HG03039 (cell line): ENCODE measurements at regions not wholly inside any gene's neighbourhood (a gene's known extent, or its start where the extent isn't known, plus 50 kb on each side); places are given as distances from the start of the nearest gene placed in this dataset.

Source experiments
- ATAC-seq: cut with Tn5 transposase; IDR thresholded peaks from one replicate; pipeline ENCODE4 v1.9.1; 2021; ENCODE audit warnings: mild to moderate bottlenecking, moderate library complexity; ENCODE audit not compliant: unreplicated experiment

DNA sequence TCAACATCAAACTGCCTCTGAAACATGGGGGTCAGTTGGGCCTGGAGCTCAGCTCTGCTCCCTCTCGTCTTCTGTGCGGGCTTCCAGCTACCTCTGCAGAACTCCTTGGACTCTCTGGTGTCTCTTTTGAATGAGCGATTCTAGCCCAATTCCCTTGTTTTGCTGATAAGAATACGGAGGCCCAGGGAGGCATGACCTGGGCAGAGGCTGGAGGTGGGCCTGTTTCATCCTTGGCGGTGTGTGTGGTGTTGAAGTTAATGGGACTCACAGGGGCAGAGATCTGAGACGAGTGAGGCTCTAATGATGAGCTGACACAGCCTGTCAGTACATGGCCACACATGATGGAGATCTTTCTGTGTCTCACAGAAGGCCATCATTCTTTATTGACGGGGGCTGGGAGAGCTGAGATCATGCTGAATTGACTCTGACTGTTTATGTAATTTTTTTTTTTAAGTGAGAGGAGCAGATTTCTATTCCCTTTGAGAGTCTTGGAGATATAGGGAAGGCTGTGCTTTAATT lies 134.5 kb downstream of the URB2 start:
- no peak for ATAC-seq

DNA sequence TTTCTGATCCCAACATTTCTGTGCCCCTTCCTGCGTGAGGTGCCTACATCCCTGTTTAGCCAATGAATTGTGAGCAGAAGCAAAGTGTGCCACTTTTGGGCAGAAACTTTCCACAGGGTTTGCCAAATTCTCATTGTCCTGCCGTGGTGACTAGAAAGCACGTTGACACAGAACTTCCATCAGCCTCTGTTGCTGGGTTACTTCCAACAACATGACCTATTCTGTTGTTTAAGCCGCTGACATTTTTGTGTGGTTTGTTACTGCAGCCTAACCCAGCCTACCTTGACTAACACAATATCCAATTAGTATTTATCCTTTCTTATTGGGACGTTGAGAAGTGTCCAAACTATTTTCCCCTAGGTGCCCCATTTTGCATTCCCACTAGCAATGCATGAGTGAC lies 136.8 kb downstream of the URB2 start:
- ATAC-seq: no peak

DNA sequence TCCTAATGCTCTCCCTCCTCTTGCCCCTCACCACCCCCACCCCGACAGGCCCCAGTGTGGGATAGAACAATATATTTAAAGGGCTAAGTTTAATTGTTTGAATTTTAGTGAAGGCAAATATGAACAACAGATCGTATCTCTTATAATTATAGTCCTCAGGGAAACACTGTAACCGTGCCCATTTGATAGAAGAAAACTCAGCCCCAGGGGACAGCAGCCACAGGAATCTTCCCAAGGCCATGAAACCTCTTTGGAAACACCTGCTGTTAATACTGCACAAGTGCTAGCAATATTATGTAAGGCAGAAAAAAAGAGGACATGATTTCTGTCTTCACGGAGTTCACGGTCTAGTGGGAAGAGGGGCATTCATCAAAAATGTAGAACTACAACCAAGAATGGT lies 142.2 kb downstream of the URB2 start:
- no peak for ATAC-seq

DNA sequence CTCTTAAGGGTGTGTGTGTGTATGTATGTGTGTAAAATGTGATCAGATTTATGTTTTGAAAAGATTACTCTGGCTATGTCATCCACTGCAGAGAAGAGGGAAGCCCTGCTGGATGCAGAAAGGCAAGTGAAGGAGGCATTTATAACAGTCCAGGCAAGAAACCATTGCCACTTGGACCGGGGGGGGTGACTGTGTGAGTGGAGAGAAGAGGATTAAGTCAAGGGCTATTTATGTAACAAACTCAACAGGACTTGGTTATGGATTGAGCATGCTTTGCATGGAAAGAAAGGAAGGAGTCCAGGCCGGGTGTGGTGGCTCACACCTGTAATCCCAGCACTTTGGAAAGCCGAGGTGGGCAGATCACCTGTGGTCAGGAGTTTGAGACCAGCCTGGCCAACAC lies 143.0 kb downstream of the URB2 start:
- no peak for ATAC-seq

DNA sequence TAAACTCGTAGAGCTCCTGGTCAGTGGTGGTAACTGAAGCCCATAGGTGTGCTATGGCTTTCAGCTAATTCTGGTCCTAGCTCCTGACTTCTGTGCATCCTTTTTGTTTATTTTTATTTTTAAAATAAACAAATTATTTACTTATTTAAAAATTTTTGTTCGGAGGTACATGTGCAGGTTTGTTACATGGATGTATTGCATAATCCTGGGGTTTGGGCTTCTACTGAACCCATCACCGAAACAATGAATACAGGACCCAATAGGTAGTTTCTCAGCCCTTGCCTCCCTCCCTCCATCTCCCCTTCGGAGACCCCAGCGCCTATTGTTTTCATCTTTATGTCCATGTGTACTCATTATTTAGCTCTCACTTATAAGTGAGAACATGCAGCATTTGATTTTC lies 143.8 kb downstream of the URB2 start:
- no peak for ATAC-seq

DNA sequence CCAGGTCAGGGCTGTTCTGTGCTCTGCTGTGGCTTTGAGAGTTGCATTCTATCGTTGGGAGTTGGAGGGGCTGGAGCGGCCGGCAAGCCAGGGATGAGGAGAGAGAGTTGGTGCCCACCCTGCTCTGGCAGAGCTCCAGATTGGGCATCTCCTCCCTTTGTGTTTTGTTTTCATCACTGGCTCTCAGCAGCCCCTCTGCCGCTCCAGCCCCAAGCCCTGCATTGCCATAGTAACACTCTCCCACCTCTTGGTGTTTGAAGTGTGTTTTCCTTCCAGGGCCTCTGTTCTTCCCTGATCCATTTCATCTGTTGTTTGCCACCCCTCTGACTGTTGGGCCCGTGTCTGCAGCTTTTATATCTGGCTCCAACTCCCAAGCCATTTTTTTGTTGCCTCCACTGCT lies 152.7 kb downstream of the URB2 start:
- no peak for ATAC-seq

DNA sequence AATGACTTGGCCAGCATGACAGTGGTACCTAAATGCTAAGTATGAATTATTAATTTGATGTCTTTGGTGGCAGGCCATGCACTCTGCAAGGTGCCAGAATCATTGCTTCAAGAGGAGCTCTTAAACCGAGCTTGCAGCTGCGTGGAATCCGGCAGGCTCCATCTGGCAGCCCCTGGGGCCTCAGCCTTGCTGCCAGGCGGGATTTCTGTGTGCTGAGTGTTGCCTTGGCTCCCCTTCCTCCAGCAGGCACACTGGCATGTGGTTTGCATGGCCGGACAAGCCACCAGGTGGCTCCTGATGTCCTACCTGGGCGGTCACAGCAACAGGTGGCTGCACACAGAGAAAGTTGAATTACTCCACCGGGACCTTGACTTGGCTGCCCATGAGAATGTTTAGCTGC lies 155.4 kb downstream of the URB2 start:
- ATAC-seq: no peak

DNA sequence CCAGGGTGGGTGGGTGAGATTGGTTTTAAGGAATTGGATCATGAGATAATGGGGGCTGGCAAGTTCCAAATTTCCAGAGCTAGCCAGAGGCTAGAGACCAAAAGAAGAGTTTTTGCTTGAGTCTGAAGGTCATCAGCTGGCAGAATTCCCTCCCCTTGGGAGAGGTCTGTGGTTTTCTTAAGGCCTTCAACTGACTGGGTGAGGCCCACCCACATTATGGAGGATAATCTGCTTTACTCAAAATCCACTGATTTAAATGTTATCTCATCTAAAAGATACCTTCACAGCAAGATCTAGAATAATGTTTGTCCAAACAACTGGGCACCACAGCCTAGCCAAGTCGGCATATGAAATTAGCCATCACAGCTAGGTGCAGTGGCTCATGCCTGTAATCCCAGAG lies 156.4 kb downstream of the URB2 start:
- ATAC-seq: no peak

DNA sequence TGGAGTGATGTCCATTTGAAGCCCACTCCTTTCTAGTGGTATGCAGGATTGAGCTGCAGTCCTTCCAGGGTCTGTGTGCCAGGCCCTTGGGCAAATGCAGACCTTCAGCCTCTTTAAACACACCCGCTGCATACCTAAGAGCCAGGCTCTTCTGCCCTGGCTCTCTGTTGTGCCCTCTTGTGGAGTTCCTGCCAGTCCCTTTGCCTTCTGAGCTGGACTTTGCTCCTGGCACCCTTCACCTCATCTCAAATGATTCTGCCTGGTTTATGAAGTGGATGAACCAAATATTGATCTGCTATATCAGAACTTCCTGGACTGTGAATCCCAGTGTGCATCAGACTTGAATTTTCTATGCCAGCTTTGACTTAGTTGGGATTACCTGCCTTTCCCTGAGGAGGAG lies 158.8 kb downstream of the URB2 start:
- ATAC-seq: no peak

DNA sequence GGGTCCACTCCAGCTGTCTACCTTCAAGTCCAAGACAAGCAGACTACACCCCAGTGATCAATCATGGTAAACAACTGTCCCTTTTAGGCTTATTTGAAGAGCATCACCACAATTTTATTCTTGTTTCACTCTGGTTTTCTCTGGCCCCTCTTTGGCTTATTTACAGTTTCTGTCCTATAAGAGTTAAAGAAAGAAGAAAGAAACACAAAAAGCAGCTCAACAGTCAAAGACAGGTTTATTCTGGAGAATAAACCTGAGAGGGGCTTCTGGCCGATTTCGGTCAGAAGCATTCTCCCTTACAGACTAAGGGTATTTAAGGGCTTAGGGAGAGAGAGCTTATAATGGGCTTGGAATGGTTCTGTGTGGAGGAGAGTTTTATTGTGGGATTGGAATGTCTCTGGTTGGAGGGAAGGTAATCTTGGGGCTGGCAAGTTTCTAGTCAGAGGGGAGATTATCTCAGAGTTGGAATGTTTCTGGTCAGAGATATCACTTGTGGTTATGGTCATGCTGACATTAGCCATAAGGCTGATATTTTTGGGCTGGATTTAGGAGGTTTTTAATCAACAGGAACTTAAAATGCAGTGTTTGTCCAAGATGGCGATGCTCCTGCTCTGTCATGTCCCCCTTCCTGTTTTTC lies 161.0 kb downstream of the URB2 start:
- no peak for ATAC-seq

DNA sequence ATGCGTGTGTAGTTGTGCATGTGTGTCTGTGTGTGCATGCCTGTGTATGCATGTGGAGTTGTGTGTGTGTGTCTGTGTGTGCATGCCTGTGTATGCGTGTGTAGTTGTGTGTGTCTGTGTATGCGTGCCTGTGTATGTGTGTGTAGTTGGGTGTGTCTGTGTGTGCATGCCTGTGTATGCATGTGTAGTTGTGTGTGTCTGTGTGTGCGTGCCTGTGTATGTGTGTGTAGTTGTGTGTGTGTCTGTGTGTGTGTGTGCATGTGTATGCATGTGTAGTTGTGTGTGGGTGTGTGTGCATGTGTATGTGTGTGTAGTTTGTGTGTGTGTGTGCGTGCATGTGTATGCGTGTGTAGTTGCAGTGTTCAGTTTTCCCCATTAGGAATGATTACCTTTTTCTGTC lies 162.0 kb downstream of the URB2 start:
- ATAC-seq: no peak

DNA sequence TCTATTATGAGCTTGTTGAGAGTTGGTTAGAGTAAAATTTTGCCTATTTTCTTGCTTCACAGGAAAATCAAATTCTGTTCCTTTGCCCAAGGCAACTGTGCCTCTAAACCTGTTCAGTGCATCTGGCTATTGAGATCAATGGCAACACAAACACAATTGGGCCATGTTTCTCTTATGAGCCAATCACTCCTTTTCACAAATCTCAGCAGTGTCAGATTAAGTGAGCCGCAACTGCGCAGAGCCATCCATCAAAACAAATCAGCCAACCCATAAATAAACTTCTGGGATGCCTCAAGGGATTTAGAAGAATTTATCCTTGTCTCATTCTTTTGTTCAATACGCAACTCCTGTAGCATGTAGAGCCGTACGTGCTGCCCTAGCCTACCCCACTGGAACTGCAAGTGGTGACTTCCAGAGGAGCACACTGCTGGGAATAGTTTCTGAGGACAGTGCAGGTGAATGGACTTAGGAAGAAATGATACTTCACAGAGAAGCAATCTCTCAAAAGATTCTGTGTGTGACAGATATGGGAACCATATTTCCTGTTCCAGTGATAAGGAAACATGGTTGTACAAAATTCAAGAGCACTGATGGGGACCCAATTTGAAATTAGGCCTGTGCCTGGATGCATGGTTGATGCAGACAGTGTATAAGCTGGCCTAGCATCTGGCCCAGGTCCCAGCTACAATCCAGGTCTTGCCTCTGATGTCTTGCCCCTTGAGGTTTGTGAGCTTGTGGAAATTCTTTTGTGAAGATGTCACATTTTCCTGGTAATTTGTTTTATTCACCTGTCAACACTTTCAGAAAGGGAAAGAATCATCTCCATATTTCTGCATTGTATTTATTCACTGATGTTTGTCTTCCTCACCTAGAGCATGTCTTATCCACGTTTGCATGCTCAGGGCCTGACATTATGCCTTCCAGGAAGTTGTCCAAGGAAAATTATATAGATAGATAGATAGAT lies 166.2 kb downstream of the URB2 start:
- ATAC-seq: no peak

DNA sequence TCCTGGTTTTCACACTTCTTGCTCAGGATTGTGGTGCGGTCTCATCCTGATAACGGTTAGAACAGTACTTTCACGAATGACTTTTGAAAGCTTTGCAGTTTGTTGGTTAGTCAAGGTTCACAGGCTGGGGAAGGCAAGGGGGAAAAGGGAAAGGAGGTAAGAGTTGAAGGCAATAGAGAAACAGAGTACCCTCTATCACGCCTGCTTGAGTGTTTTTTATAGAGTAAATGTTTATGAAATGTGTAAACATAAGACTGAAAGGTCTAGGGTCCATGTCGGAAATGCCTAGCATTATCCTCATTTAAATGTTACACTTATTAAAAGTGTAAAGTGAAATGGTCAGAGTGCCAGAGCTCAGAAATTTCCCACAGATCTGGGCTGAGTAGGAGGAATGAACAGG lies 167.4 kb downstream of the URB2 start:
- ATAC-seq: no peak

DNA sequence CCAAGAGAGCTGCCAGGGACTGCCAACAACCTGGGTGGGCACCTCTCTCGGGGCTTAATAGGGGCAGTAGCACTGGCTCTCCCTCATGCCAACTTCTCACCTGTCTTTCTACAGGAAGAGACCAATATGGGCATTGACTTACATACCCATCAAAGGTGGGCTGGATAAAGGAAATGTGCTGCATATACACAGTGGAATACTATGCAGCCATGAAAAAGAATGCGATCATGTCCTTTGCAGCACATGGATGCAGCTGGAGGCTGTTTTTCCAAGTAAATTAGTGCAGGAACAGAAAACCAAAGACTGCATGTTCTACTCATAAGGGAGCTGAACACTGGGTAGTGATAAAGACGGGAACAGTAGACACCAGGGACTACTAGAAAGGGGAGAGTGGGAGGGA lies 172.5 kb downstream of the URB2 start:
- ATAC-seq: no peak

DNA sequence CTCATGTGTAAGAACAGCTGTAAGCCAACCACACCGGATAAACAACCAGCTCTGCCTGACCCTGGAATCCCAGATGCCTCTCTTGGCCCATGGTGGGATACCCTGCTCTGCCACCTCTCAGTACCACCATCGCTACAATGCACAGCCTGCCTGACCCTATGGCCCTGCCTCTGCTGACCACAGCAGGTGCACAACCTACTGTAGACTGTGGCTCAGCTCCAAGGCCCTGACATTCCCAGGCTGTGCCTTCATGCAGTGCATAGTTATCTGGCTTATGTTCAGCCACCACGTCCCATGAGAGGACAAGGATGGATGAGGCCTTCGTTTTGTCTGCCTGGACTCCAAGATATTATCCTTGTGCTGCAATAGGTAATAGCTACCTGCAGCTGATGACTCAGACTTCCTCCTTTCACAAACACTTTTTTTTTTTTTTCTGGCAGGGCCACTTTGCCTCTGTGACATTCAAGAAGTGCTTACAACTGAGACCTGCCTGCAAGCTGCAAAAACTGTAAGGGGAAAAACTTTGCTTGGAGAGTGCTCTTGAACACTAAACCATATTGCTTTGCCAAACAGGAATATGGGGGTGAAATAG lies 177.7 kb downstream of the URB2 start:
- no peak for ATAC-seq

DNA sequence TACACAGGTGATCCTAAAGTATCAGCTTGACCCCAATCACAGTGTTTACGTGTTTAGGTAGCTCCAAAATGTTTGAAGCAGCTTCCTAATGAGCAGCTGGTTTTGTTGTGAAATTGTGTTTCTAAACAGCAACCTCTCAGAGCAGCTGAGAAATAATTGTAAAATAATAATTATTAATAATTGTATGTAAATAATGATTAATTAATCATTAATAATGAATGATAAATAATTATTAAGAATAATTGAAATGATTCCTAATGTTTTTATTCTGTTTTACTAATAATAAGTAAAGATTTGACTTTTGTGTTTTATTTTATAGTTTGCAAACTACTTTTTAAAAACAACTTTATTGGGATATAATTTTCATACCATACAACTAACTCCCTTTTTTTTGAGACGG lies 182.2 kb downstream of the URB2 start:
- ATAC-seq: no peak

DNA sequence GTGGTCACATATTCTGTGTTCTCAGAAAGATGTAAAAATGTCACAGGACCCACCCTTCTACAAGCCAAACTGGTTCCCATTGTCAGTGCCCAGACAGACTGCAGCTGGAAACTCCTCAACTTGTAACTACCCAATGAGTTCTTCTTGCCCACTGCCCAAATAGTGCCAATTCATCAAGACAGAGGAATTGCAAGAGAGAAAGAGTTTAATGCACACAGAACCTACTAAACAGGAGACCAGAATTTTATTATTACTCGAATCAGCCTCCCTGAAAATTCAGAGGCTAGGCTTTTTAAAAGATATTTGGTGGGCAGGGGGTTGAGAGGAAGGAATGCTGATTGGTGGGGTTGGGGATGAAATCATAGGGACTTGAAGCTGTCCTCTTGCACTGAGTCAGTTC lies 184.1 kb downstream of the URB2 start:
- ATAC-seq: no peak

DNA sequence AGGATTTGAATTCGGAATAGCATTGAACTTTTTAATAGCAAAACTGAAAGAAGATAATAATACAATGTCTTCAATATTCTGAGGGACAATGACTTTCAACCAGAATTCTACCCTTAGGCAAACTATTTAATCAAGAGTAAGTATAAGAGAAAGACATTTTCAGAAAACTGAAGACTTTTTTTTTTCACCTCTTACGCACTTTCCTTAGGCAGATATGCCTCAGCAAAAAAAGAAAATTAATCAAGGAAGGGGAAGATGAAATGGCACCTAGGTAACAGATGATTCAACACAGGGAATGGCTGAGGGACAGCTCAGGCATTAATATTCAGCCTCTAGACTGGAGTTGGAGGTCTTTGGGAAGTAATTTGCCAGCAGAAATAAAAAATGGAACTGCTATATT lies 184.9 kb downstream of the URB2 start:
- ATAC-seq: no peak

DNA sequence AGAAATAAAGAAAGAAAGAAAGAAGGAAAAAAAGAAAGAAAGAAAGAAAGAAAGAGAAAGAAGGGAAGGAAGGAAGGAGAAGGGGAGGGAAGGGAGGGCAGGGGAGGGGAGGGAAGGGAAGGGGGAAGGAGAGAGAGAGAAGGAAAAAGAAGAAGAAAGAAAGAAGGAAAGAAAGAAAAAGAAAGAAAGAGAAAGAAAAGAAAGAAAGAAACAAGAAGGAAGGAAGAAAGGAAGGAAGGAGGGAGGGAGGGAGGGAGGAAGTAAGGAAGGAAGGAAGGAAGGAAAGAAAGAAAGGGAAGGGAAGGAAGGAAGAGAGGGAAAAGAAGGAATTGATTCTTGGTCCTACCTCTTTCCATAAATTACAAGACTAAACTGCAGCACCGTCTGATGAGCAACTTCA lies 186.1 kb downstream of the URB2 start:
- ATAC-seq: no peak

DNA sequence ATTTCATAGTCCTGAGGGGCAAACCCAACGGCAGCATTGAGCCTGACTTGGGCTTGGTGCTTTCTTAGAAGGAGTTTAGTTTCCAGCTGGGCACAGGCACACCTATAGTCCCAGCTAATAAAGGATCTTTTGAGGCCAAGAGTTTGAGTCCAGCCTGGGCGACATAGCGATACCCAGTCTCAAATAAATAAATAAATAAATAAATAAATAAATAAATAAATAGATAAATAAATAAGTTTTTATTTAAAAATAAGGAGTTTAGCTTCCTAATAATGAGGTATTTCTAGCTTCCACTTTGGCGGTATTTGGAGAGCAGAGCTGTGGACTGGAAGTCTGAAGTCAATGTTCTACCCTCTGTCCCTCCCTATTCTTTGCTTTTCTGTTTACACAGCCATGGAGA lies 186.6 kb downstream of the URB2 start:
- ATAC-seq: no peak

DNA sequence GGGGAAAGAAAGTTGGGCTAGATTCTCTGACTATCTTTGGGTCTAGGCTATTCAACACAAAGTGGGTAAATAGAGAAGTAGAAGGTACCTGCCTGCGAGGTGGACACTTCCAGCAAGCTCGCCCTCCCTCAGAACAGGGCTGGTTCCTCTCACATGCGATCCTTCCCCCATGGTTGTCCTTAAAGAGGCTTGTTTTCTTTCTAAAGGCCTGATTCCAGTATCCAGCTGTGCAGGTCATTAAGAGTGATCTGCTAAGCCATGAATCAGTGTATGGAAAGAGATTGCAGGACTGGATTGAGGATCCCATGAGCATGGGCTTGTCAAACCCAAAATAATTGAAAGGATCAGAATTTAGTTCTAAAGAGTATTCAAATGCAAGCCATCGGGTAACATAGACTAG lies 189.0 kb downstream of the URB2 start:
- no peak for ATAC-seq

DNA sequence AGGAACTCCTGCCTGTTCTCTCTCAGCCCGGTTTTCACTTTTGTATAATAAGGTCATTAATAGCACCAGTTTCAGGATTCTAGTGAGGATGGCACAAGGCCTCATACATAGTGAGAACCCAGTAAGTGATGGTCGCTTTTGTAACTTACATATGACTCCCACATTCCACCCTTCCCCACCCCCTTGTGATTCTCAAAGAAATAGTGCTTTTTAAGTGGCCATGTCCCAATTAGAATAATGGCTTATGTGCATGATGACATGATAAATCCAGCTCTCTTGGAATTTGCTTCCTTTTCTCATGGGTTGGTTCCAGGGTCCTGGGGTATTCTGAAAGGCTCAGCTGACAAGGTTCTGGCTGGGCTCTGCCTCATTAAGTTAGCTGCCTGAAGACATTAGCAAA lies 189.9 kb downstream of the URB2 start:
- ATAC-seq: no peak
